ENCODE measurements at regions not wholly inside any gene's neighbourhood (a gene's known extent, or its start where the extent isn't known, plus 50 kb on each side); places are given as distances from the start of the nearest gene placed in this dataset.
"Not testable (repeated sequence)": the region's sequence is repeated elsewhere in the genome, so short reads cannot be mapped to it uniquely, and the experiment has no call there.

GRCh38 chrX:83749736-83750135, 111.2 kb upstream of the CYLC1 start:
- DNase-seq (ENCODE audit: low spot score); in situ Hi-C loops (cut with MboI; ENCODE audit: low sequenced_read_pairs, unreplicated experiment): not testable (repeated sequence)

- DNase-seq (ENCODE audit: low spot score); in situ Hi-C loops (cut with MboI; ENCODE audit: low sequenced_read_pairs, unreplicated experiment): not testable (repeated sequence)
Observed at GRCh38 chrX:83750451-83750850, 110.5 kb upstream of the CYLC1 start.

DNA sequence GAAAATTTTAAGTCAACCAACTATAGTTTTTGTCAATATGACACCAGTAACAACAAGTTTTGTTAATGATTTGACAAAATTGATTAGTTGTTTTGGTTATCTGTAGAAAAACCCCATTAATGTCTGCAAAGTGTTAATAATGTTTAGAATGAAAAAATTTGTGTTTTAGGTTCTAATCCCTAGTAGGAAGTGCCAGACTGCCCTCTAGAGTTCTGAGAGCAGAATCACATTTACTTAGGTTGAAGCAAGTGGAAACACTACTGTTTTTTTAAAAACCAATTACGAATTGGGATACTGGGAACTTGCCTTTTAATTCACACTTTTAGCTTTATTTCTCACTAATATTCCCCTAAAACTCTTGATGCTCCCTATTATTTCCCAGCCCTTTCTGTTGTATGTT, 101.1 kb upstream of the CYLC1 start:
- in situ Hi-C loops (cut with MboI; ENCODE audit: low sequenced_read_pairs, unreplicated experiment) = no loop called here
- TF ChIP-seq CTCF (IDR thresholded peaks at IDR 0.05; ENCODE audit: borderline replicate concordance, control extremely low read depth, extremely low read depth, insufficient read depth, missing control alignments) = peak; percentile 32
- DNase-seq (ENCODE audit: low spot score) = peak; percentile 10

- in situ Hi-C loops (cut with MboI; ENCODE audit: low sequenced_read_pairs, unreplicated experiment) = no loop called here
- no peak for DNase-seq (ENCODE audit: low spot score)
- TF ChIP-seq CTCF (IDR thresholded peaks at IDR 0.05; ENCODE audit: borderline replicate concordance, control extremely low read depth, extremely low read depth, insufficient read depth, missing control alignments) = no peak
Observed at GRCh38 chrX:83771664-83772063, 89.3 kb upstream of the CYLC1 start.

Measured in GM13976 (cell line).